ENCODE measurements at regions not wholly inside any gene's neighbourhood (a gene's known extent, or its start where the extent isn't known, plus 50 kb on each side); places are given as distances from the start of the nearest gene placed in this dataset.

GRCh38 chr6:155949256-155949655 lies 493.6 kb upstream of the NOX3 start:
- TF ChIP-seq POLR2AphosphoS5 (IDR thresholded peaks at IDR 0.05) (no peak), POLR2A (IDR thresholded peaks at IDR 0.05) (no peak)

Data from upper lobe of left lung (tissue), 4 donors.